Calu3 (cell line): ENCODE measurements at regions not wholly inside any gene's neighbourhood (a gene's known extent, or its start where the extent isn't known, plus 50 kb on each side); places are given as distances from the start of the nearest gene placed in this dataset.

Source experiments
- BruUV-seq: library from RNA; stranded (reverse); fragments of 400-500 nt; replicated peaks from 2 replicates; lab custom pipeline; 2021; lab: Mats Ljungman, UMichigan
- CTCF ChIA-PET: fragments of 300-600 bp; sonication (Branson Sonifier 250); formaldehyde crosslinking; loops from one replicate; lab custom pipeline; 2022; ENCODE audit warnings: antibody characterized with exemption; lab: Charles Lee
- DNase-seq: peaks from one replicate; pipeline ENCODE4 v3.0.0; 2022
- H3K27ac Mint-ChIP-seq: one replicate; pipeline ENCODE4 v1.8.0; 2022; ENCODE audit warnings: mixed read lengths; ENCODE audit not compliant: unreplicated experiment
- H3K27me3 Mint-ChIP-seq: one replicate; pipeline ENCODE4 v1.8.0; 2022; ENCODE audit warnings: mixed read lengths; ENCODE audit not compliant: unreplicated experiment
- H3K36me3 Mint-ChIP-seq: one replicate; pipeline ENCODE4 v1.8.0; 2022; ENCODE audit warnings: mild to moderate bottlenecking, moderate library complexity, mixed read lengths; ENCODE audit not compliant: insufficient read depth, unreplicated experiment
- H3K4me1 Mint-ChIP-seq: one replicate; pipeline ENCODE4 v1.8.0; 2022; ENCODE audit warnings: mild to moderate bottlenecking, low read depth, mixed read lengths; ENCODE audit not compliant: unreplicated experiment
- H3K4me3 Mint-ChIP-seq: one replicate; pipeline ENCODE4 v1.8.0; 2022; ENCODE audit warnings: mild to moderate bottlenecking, low read depth, moderate library complexity, mixed read lengths; ENCODE audit not compliant: unreplicated experiment
- H3K9me3 Mint-ChIP-seq: one replicate; pipeline ENCODE4 v1.8.0; 2022; ENCODE audit warnings: low read depth, mixed read lengths; ENCODE audit not compliant: unreplicated experiment
- intact Hi-C: fragments of 100-400 bp; cut with micrococcal nuclease; formaldehyde crosslinking; loops from one replicate; pipeline ENCODE4 v1.10.0; 2022; ENCODE audit not compliant: unreplicated experiment
- TF ChIP-seq, protein P1 (sequence below): fragments of 200-600 bp; IDR thresholded peaks from one replicate; pipeline ENCODE4 v1.8.0; 2022; ENCODE audit warnings: antibody characterized with exemption; ENCODE audit not compliant: unreplicated experiment

GRCh38 chr6:4439159-4439558, 303.8 kb upstream of the ECI2 start:
- DNase-seq, result no peak
- BruUV-seq, result no TSS peak
- intact Hi-C loops, result no loop called here
- CTCF ChIA-PET, result no interaction called here
- no peaks in the 10 kb centered on the region for H3K27me3 Mint-ChIP-seq
- no peak overlapping the region for H3K4me3 Mint-ChIP-seq
- H3K27ac Mint-ChIP-seq, result no peak overlapping the region
- TF ChIP-seq, protein P1, sequence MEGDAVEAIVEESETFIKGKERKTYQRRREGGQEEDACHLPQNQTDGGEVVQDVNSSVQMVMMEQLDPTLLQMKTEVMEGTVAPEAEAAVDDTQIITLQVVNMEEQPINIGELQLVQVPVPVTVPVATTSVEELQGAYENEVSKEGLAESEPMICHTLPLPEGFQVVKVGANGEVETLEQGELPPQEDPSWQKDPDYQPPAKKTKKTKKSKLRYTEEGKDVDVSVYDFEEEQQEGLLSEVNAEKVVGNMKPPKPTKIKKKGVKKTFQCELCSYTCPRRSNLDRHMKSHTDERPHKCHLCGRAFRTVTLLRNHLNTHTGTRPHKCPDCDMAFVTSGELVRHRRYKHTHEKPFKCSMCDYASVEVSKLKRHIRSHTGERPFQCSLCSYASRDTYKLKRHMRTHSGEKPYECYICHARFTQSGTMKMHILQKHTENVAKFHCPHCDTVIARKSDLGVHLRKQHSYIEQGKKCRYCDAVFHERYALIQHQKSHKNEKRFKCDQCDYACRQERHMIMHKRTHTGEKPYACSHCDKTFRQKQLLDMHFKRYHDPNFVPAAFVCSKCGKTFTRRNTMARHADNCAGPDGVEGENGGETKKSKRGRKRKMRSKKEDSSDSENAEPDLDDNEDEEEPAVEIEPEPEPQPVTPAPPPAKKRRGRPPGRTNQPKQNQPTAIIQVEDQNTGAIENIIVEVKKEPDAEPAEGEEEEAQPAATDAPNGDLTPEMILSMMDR, result no peak
- no peaks in the 10 kb centered on the region for H3K36me3 Mint-ChIP-seq
- no peaks in the 10 kb centered on the region for H3K4me1 Mint-ChIP-seq
- H3K9me3 Mint-ChIP-seq, result no peaks in the 10 kb centered on the region

DNA sequence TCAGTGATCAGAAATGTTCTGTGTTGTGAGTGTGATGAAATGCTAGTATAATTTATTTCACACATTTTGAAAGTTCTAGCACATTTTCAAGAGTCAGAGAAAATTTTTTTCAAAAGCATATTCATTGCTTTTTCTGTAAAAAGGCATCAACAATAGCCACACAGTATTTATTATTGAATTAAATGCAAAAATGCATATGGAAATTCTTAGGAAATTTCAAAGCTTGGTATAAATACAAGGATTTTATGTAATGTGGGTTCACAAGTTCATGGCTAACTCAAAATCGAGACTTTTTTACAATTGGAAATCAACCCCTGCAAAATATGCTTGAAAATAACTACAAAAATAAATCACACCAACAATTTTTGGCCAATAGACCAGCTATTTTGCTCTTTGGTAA, 302.0 kb upstream of the ECI2 start:
- no peak overlapping the region for H3K4me3 Mint-ChIP-seq
- H3K9me3 Mint-ChIP-seq, result no peaks in the 10 kb centered on the region
- H3K27me3 Mint-ChIP-seq, result no peaks in the 10 kb centered on the region
- intact Hi-C loops, result no loop called here
- CTCF ChIA-PET, result no interaction called here
- H3K27ac Mint-ChIP-seq, result no peak overlapping the region
- H3K4me1 Mint-ChIP-seq, result peaks cover 6% of the 10 kb centered on the region
- TF ChIP-seq, protein P1, result no peak
- BruUV-seq, result no TSS peak
- DNase-seq, result no peak
- no peaks in the 10 kb centered on the region for H3K36me3 Mint-ChIP-seq

GRCh38 chr6:4435981-4436445, 300.6 kb upstream of the ECI2 start:
- Mint-ChIP-seq H3K9me3 (no peaks in the 10 kb centered on the region), H3K27ac (no peak overlapping the region), H3K4me1 (peaks cover 6% of the 10 kb centered on the region), H3K36me3 (no peaks in the 10 kb centered on the region), H3K4me3 (no peak overlapping the region), H3K27me3 (no peaks in the 10 kb centered on the region)
- DNase-seq, result no peak
- CTCF ChIA-PET, result no interaction called here
- TF ChIP-seq, protein P1, result no peak
- intact Hi-C loops, result no loop called here
- no TSS peak for BruUV-seq

GRCh38 chr6:4434655-4435054, 299.3 kb upstream of the ECI2 start:
- no TSS peak for BruUV-seq
- DNase-seq, result no peak
- TF ChIP-seq, protein P1, result no peak
- Mint-ChIP-seq H3K9me3 (peaks cover under 1% of the 10 kb centered on the region), H3K4me3 (no peak overlapping the region), H3K27ac (no peak overlapping the region), H3K36me3 (no peaks in the 10 kb centered on the region), H3K4me1 (peaks cover 6% of the 10 kb centered on the region), H3K27me3 (no peaks in the 10 kb centered on the region)
- CTCF ChIA-PET, result no interaction called here
- intact Hi-C loops, result no loop called here
